Endothelial cell of umbilical vein (primary cell): ENCODE measurements at regions not wholly inside any gene's neighbourhood (a gene's known extent, or its start where the extent isn't known, plus 50 kb on each side); places are given as distances from the start of the nearest gene placed in this dataset.
"Not testable (repeated sequence)": the region's sequence is repeated elsewhere in the genome, so short reads cannot be mapped to it uniquely, and the experiment has no call there.

Experiments used
- CTCF ChIP-seq, 2 donors: IDR thresholded peaks; 1 replicate in 1 of 2; 2 replicates in 1 of 2; pipeline ENCODE4 v1.5.1; 2011; ENCODE audit warnings: low read length in 2 of 2, mild to moderate bottlenecking in 2 of 2, moderate library complexity in 2 of 2, control low read depth in 1 of 2, inconsistent platforms in 1 of 2, low read depth in 1 of 2; ENCODE audit not compliant: insufficient read depth in 1 of 2; ENCODE audit errors: extremely low read depth in 1 of 2
- MYC ChIP-seq: IDR thresholded peaks from one replicate; pipeline ENCODE4 v1.6.1; 2011; ENCODE audit warnings: mild to moderate bottlenecking, low read depth, low read length

- not testable (repeated sequence) for TF ChIP-seq CTCF (IDR thresholded peaks at IDR 0.05; ENCODE audit: extremely low read depth in 1 of 2, insufficient read depth in 1 of 2, low read depth in 1 of 2, low read length in 2 of 2); MYC
Measured at GRCh38 chr9:67711931-67712330, 146.8 kb upstream of the ANKRD20A1 start.
